PC-9 (cell line): ENCODE measurements at regions not wholly inside any gene's neighbourhood (a gene's known extent, or its start where the extent isn't known, plus 50 kb on each side); places are given as distances from the start of the nearest gene placed in this dataset.
"Not testable (repeated sequence)": the region's sequence is repeated elsewhere in the genome, so short reads cannot be mapped to it uniquely, and the experiment has no call there.

Experiments used
- BruUV-seq: library from RNA; stranded (reverse); fragments of 400-500 nt; replicated peaks from 2 replicates; lab custom pipeline; 2021; lab: Mats Ljungman, UMichigan
- CTCF ChIA-PET: fragments of 300-600 bp; sonication (Branson Sonifier 250); formaldehyde crosslinking; loops from one replicate; lab custom pipeline; 2022; ENCODE audit warnings: antibody characterized with exemption; lab: Charles Lee
- POLR2A ChIA-PET: fragments of 300-600 bp; sonication (Branson Sonifier 250); formaldehyde crosslinking; loops from one replicate; lab custom pipeline; 2022; ENCODE audit warnings: antibody characterized with exemption; ENCODE audit not compliant: unreplicated experiment; lab: Charles Lee
- DNase-seq, 2 experiments: peaks; one replicate each; pipeline versions ENCODE4 v3.0.0 to v3.0.0-alpha.2; 2015 to 2022; ENCODE audit warnings: mixed read lengths in 1 of 2
- H2AFZ ChIP-seq: fragments of 200-600 bp; sonication (generic); 2 replicates; pipeline ENCODE4 v1.8.1; 2017; ENCODE audit warnings: antibody characterized with exemption
- H3F3A ChIP-seq: fragments of 200-600 bp; sonication (generic); 2 replicates; pipeline ENCODE4 v1.8.1; 2017; ENCODE audit warnings: antibody characterized with exemption, mild to moderate bottlenecking, low read depth; ENCODE audit not compliant: insufficient read depth
- H3K27ac ChIP-seq: fragments of 200-600 bp; sonication (generic); 2 replicates; pipeline ENCODE4 v1.6.1; 2016; ENCODE audit warnings: mixed run types
- H3K27me3 ChIP-seq: fragments of 200-600 bp; sonication (generic); 2 replicates; pipeline ENCODE4 v1.6.1; 2016; ENCODE audit warnings: low read depth, mixed run types; ENCODE audit not compliant: insufficient read depth
- H3K36me3 ChIP-seq: fragments of 200-600 bp; sonication (generic); 2 replicates; pipeline ENCODE4 v1.6.1; 2016; ENCODE audit warnings: low read depth, mixed run types
- H3K4me1 ChIP-seq: fragments of 200-600 bp; sonication (generic); replicated peaks from 2 replicates; pipeline ENCODE4 v1.6.1; 2016; ENCODE audit warnings: mixed run types; ENCODE audit not compliant: insufficient read depth
- H3K4me2 ChIP-seq: fragments of 200-600 bp; sonication (generic); 2 replicates; pipeline ENCODE4 v1.6.1; 2017; ENCODE audit warnings: mixed run types
- H3K4me3 ChIP-seq: fragments of 200-600 bp; sonication (generic); 2 replicates; pipeline ENCODE4 v1.6.1; 2016; ENCODE audit warnings: mixed run types
- H3K79me2 ChIP-seq: fragments of 200-600 bp; sonication (generic); 2 replicates; pipeline ENCODE4 v1.6.1; 2017; ENCODE audit warnings: low read depth, mixed run types
- H3K9me2 ChIP-seq: fragments of 200-600 bp; sonication (generic); 2 replicates; pipeline ENCODE4 v1.8.1; 2017; ENCODE audit warnings: mild to moderate bottlenecking; ENCODE audit not compliant: insufficient read depth
- H3K9me3 ChIP-seq: fragments of 200-600 bp; sonication (generic); 2 replicates; pipeline ENCODE4 v1.8.1; 2016; ENCODE audit warnings: low read depth; ENCODE audit not compliant: insufficient read depth
- H4K20me1 ChIP-seq: fragments of 200-600 bp; sonication (generic); 2 replicates; pipeline ENCODE4 v1.8.1; 2017; ENCODE audit not compliant: insufficient read depth
- EZH2 ChIP-seq: fragments of 200-600 bp; sonication (generic); IDR thresholded peaks from 2 replicates; pipeline ENCODE4 v1.8.0; 2017; ENCODE audit warnings: antibody characterized with exemption, low read depth
- intact Hi-C: fragments of 100-400 bp; cut with micrococcal nuclease; formaldehyde crosslinking; loops from one replicate; pipeline ENCODE4 v1.10.0; 2022; ENCODE audit not compliant: unreplicated experiment
- TF ChIP-seq, protein P1 (sequence below): fragments of 200-600 bp; sonication (generic); conservative IDR thresholded peaks from 2 replicates; pipeline ENCODE4 v1.6.1; 2017; ENCODE audit warnings: mixed run types, antibody characterized with exemption, mild to moderate bottlenecking, moderate library complexity

DNA sequence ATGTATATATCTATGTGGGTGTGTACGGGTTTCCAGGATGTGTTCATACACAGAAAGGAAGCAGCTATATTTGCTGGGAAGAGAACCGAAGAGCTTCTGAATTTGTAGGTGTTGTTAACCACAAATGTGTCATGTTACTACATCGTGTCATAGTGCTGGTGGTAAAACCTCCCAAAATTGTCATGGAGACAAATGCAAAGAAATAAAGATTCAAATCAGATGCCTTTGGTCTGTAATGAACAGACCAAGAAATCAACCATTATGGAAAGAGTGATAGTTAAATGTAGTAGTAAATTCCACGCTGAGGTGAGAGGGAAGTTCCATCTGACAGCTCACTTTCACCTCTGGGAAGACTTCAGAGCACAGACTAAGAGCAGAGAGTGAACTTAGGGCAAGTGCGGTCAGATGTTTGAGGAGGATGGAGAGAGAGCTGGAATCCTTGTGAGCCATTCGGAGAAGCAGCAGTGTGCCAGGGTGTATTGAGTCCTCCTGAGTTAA, 487.5 kb downstream of the TMEM121 start:
- intact Hi-C loops: no loop called here
- no peak overlapping the region for H3K4me3 ChIP-seq
- no peaks in the 10 kb centered on the region for H4K20me1 ChIP-seq
- no peak overlapping the region for H3K4me2 ChIP-seq
- no peak overlapping the region for H3K27ac ChIP-seq
- ChIA-PET POLR2A (interaction anchor here (0.6 kb wide), 1 partner anchor 1028 kb away, joined by 5 read pairs; the partner anchor contains the start of gene CLBA1), CTCF (no interaction called here)
- no peaks in the 10 kb centered on the region for H3K4me1 ChIP-seq
- BruUV-seq: no TSS peak
- peaks cover 32% of the 10 kb centered on the region for H3K27me3 ChIP-seq
- H3K36me3 ChIP-seq: no peaks in the 10 kb centered on the region
- no peak for DNase-seq
- H3K9me3 ChIP-seq: no peaks in the 10 kb centered on the region
- TF ChIP-seq, protein P1, sequence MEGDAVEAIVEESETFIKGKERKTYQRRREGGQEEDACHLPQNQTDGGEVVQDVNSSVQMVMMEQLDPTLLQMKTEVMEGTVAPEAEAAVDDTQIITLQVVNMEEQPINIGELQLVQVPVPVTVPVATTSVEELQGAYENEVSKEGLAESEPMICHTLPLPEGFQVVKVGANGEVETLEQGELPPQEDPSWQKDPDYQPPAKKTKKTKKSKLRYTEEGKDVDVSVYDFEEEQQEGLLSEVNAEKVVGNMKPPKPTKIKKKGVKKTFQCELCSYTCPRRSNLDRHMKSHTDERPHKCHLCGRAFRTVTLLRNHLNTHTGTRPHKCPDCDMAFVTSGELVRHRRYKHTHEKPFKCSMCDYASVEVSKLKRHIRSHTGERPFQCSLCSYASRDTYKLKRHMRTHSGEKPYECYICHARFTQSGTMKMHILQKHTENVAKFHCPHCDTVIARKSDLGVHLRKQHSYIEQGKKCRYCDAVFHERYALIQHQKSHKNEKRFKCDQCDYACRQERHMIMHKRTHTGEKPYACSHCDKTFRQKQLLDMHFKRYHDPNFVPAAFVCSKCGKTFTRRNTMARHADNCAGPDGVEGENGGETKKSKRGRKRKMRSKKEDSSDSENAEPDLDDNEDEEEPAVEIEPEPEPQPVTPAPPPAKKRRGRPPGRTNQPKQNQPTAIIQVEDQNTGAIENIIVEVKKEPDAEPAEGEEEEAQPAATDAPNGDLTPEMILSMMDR: no peak
- TF ChIP-seq EZH2: no peak
- no peaks in the 10 kb centered on the region for H3F3A ChIP-seq
- H3K79me2 ChIP-seq: no peaks in the 10 kb centered on the region
- no peaks in the 10 kb centered on the region for H3K9me2 ChIP-seq
- H2AFZ ChIP-seq: no peak overlapping the region

DNA sequence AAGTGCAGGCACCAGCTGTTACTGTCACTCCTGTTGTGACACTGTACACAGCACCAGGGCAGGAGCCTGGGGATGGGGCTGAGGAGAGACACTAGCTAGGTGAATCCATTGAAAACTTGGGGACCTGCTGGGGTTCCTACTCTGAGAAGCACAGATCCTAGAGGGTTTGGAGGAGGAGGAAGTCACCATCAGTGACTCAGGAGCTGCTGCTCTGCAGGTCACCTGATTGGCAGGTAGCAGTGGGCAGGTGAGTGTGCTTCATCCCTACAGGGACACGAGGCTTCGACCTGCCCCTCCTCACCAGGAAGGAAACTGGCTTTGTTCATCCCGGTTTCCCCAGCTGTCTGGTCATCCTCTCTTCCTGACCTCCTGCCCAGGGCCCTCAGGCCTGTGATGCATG, 491.6 kb downstream of the TMEM121 start:
- peaks cover 25% of the 10 kb centered on the region for H3K27me3 ChIP-seq
- H4K20me1 ChIP-seq, H3K79me2 ChIP-seq, H3K9me3 ChIP-seq, H3K9me2 ChIP-seq, H3F3A ChIP-seq, DNase-seq, H3K4me1 ChIP-seq, H3K4me2 ChIP-seq, POLR2A ChIA-PET, intact Hi-C loops, H3K27ac ChIP-seq, H3K4me3 ChIP-seq, CTCF ChIA-PET, H2AFZ ChIP-seq, BruUV-seq, H3K36me3 ChIP-seq: not testable (repeated sequence)

DNA sequence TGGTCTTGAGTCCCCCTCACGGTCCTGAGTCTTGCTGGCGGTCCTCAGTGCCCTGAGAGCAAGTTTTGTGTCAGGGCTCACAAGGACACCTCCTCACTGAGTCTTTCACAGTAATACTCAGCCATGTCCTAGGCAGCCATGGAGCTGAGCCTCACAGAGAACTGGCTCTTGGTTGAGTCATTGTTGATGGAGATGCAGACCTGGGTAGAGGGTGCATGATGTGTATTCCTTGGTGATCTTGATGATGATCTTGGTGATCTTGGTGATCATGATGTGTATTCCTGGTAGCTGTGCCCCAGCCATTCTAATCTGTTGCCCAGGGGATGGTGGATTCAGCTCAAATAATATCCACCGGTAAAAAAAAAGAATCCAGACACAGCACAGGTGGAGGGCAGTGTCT, 495.4 kb downstream of the TMEM121 start:
- DNase-seq: no peak
- Histone ChIP-seq H3K36me3 (no peaks in the 10 kb centered on the region), H4K20me1 (no peaks in the 10 kb centered on the region), H3K4me3 (no peak overlapping the region), H3K9me2 (no peaks in the 10 kb centered on the region), H3K27ac (no peak overlapping the region), H3F3A (no peaks in the 10 kb centered on the region), H3K9me3 (no peaks in the 10 kb centered on the region), H3K79me2 (no peaks in the 10 kb centered on the region), H3K4me1 (no peaks in the 10 kb centered on the region), H3K4me2 (no peak overlapping the region), H3K27me3 (0 out of 2 replicates have a peak, but pooled peaks cover 4% of the 10 kb centered on the region), H2AFZ (no peak overlapping the region)
- ChIA-PET CTCF (no interaction called here), POLR2A (no interaction called here)
- intact Hi-C loops: no loop called here
- no peak for TF ChIP-seq EZH2
- TF ChIP-seq, protein P1: no peak
- no TSS peak for BruUV-seq

DNA sequence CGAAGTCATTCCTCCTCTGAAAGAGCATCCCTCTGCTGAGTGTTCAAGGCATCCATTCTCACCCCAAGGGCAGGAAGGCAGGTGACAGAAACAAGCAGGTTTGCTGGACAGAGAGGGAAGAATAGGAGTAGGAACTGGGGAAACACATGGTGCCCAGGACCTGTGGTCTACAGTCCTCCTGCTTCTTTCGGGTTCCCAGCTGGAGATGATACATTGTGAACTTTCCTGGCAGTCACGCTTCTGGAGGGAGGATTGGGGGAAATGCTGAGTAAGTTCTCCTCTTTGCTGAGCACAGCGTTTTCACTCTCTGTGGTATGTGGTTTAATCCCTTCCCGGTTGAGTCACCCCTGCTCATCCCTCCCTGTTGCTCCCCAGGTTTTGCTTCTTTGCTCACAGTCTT, 496.3 kb downstream of the TMEM121 start:
- H3K36me3 ChIP-seq, H3F3A ChIP-seq, H3K27me3 ChIP-seq, DNase-seq, POLR2A ChIA-PET, H3K4me2 ChIP-seq, BruUV-seq, intact Hi-C loops, H3K9me2 ChIP-seq, H2AFZ ChIP-seq, H3K4me1 ChIP-seq, H3K27ac ChIP-seq, H3K9me3 ChIP-seq, H4K20me1 ChIP-seq, CTCF ChIA-PET, H3K79me2 ChIP-seq, H3K4me3 ChIP-seq: not testable (repeated sequence)
